WTC11 (cell line): ENCODE measurements at regions not wholly inside any gene's neighbourhood (a gene's known extent, or its start where the extent isn't known, plus 50 kb on each side); places are given as distances from the start of the nearest gene placed in this dataset.

Source experiments
- CREB1 ChIP-seq: sonication (generic); formaldehyde crosslinking; IDR thresholded peaks from 2 replicates; pipeline ENCODE4 v1.8.0; 2023; ENCODE audit warnings: mild to moderate bottlenecking, missing genetic modification reagents
- ESRRA ChIP-seq: sonication (generic); formaldehyde crosslinking; IDR thresholded peaks from 2 replicates; pipeline ENCODE4 v1.8.1; 2022; ENCODE audit warnings: mild to moderate bottlenecking, missing genetic modification reagents, borderline replicate concordance
- SMAD3 ChIP-seq: sonication (generic); formaldehyde crosslinking; IDR thresholded peaks from 2 replicates; pipeline ENCODE4 v1.8.0; 2022; ENCODE audit warnings: missing genetic modification reagents, mild to moderate bottlenecking, borderline replicate concordance
- TEAD1 ChIP-seq: sonication (generic); formaldehyde crosslinking; IDR thresholded peaks from 2 replicates; pipeline ENCODE4 v1.8.0; 2022; ENCODE audit warnings: mild to moderate bottlenecking, missing genetic modification reagents
- ZNF219 ChIP-seq: sonication (generic); formaldehyde crosslinking; IDR thresholded peaks from 2 replicates; pipeline ENCODE4 v1.8.0; 2023; ENCODE audit warnings: missing genetic modification reagents, mild to moderate bottlenecking, borderline replicate concordance
- TF ChIP-seq, protein P1 (sequence below): sonication (generic); formaldehyde crosslinking; IDR thresholded peaks from 2 replicates; pipeline ENCODE4 v1.8.0; 2023; ENCODE audit warnings: mild to moderate bottlenecking, missing genetic modification reagents
- TF ChIP-seq, protein P2 (sequence below): sonication (generic); formaldehyde crosslinking; IDR thresholded peaks from 2 replicates; pipeline ENCODE4 v1.8.0; 2022; ENCODE audit warnings: mild to moderate bottlenecking, missing genetic modification reagents
- TF ChIP-seq, protein P3 (sequence below): fragments of 200-600 bp; IDR thresholded peaks from 2 replicates; pipeline ENCODE4 v1.8.0; 2022; ENCODE audit warnings: antibody characterized with exemption
- TF ChIP-seq, protein P4 (sequence below): fragments of 250-450 bp; sonication (Bioruptor Pico); IDR thresholded peaks from 2 replicates; pipeline ENCODE4 v2.1.2; 2022; ENCODE audit warnings: mild to moderate bottlenecking, moderate library complexity
- TF ChIP-seq, protein P5 (sequence below): sonication (generic); formaldehyde crosslinking; IDR thresholded peaks from 2 replicates; pipeline ENCODE4 v1.8.0; 2022; ENCODE audit warnings: mild to moderate bottlenecking, missing genetic modification reagents
- TF ChIP-seq, protein P6 (sequence below): sonication (generic); formaldehyde crosslinking; IDR thresholded peaks from 2 replicates; pipeline ENCODE4 v1.8.0; 2023; ENCODE audit warnings: missing genetic modification reagents
- TF ChIP-seq, protein P7 (sequence below): sonication (generic); formaldehyde crosslinking; IDR thresholded peaks from 2 replicates; pipeline ENCODE4 v1.8.1; 2022; ENCODE audit warnings: low read depth, missing genetic modification reagents, borderline replicate concordance

DNA sequence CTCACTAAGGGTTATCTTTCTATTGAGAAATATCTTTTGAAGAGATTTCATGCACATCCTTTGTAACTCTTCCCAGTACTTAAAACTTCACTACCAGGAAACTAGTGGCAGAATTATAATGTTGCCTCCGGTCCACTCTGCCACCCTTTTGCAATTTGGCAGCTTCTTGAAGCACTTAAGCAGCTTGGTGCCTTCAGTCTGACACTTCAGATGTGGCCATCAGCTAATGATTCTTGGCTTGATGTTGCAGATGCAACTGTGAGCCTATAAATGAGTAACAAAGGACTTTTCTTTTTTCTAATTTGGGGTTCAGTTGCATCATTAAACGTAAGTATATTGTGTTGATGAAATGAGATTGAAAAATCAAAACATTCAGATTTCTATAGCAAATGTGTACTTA is 187.5 kb upstream of the C21orf91 start:
- TF ChIP-seq, protein P1, sequence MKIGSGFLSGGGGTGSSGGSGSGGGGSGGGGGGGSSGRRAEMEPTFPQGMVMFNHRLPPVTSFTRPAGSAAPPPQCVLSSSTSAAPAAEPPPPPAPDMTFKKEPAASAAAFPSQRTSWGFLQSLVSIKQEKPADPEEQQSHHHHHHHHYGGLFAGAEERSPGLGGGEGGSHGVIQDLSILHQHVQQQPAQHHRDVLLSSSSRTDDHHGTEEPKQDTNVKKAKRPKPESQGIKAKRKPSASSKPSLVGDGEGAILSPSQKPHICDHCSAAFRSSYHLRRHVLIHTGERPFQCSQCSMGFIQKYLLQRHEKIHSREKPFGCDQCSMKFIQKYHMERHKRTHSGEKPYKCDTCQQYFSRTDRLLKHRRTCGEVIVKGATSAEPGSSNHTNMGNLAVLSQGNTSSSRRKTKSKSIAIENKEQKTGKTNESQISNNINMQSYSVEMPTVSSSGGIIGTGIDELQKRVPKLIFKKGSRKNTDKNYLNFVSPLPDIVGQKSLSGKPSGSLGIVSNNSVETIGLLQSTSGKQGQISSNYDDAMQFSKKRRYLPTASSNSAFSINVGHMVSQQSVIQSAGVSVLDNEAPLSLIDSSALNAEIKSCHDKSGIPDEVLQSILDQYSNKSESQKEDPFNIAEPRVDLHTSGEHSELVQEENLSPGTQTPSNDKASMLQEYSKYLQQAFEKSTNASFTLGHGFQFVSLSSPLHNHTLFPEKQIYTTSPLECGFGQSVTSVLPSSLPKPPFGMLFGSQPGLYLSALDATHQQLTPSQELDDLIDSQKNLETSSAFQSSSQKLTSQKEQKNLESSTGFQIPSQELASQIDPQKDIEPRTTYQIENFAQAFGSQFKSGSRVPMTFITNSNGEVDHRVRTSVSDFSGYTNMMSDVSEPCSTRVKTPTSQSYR: no peak
- TF ChIP-seq, protein P2, sequence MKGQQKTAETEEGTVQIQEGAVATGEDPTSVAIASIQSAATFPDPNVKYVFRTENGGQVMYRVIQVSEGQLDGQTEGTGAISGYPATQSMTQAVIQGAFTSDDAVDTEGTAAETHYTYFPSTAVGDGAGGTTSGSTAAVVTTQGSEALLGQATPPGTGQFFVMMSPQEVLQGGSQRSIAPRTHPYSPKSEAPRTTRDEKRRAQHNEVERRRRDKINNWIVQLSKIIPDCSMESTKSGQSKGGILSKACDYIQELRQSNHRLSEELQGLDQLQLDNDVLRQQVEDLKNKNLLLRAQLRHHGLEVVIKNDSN: no peak
- TF ChIP-seq, protein P3, sequence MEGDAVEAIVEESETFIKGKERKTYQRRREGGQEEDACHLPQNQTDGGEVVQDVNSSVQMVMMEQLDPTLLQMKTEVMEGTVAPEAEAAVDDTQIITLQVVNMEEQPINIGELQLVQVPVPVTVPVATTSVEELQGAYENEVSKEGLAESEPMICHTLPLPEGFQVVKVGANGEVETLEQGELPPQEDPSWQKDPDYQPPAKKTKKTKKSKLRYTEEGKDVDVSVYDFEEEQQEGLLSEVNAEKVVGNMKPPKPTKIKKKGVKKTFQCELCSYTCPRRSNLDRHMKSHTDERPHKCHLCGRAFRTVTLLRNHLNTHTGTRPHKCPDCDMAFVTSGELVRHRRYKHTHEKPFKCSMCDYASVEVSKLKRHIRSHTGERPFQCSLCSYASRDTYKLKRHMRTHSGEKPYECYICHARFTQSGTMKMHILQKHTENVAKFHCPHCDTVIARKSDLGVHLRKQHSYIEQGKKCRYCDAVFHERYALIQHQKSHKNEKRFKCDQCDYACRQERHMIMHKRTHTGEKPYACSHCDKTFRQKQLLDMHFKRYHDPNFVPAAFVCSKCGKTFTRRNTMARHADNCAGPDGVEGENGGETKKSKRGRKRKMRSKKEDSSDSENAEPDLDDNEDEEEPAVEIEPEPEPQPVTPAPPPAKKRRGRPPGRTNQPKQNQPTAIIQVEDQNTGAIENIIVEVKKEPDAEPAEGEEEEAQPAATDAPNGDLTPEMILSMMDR: no peak
- no peak for TF ChIP-seq CREB1 (CRISPR knock-in tag)
- TF ChIP-seq, protein P4, sequence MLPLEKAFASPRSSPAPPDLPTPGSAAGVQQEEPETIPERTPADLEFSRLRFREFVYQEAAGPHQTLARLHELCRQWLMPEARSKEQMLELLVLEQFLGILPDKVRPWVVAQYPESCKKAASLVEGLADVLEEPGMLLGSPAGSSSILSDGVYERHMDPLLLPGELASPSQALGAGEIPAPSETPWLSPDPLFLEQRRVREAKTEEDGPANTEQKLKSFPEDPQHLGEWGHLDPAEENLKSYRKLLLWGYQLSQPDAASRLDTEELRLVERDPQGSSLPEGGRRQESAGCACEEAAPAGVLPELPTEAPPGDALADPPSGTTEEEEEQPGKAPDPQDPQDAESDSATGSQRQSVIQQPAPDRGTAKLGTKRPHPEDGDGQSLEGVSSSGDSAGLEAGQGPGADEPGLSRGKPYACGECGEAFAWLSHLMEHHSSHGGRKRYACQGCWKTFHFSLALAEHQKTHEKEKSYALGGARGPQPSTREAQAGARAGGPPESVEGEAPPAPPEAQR (CRISPR knock-in tag): no peak
- TF ChIP-seq ZNF219 (CRISPR knock-in tag): no peak
- TF ChIP-seq TEAD1 (CRISPR knock-in tag): no peak
- TF ChIP-seq ESRRA (CRISPR knock-in tag): no peak
- TF ChIP-seq, protein P5, sequence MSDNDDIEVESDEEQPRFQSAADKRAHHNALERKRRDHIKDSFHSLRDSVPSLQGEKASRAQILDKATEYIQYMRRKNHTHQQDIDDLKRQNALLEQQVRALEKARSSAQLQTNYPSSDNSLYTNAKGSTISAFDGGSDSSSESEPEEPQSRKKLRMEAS (CRISPR knock-in tag): no peak
- TF ChIP-seq SMAD3 (CRISPR knock-in tag): no peak
- TF ChIP-seq, protein P6, sequence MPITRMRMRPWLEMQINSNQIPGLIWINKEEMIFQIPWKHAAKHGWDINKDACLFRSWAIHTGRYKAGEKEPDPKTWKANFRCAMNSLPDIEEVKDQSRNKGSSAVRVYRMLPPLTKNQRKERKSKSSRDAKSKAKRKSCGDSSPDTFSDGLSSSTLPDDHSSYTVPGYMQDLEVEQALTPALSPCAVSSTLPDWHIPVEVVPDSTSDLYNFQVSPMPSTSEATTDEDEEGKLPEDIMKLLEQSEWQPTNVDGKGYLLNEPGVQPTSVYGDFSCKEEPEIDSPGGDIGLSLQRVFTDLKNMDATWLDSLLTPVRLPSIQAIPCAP: no peak
- TF ChIP-seq, protein P7, sequence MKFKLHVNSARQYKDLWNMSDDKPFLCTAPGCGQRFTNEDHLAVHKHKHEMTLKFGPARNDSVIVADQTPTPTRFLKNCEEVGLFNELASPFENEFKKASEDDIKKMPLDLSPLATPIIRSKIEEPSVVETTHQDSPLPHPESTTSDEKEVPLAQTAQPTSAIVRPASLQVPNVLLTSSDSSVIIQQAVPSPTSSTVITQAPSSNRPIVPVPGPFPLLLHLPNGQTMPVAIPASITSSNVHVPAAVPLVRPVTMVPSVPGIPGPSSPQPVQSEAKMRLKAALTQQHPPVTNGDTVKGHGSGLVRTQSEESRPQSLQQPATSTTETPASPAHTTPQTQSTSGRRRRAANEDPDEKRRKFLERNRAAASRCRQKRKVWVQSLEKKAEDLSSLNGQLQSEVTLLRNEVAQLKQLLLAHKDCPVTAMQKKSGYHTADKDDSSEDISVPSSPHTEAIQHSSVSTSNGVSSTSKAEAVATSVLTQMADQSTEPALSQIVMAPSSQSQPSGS: no peak
